ENCODE measurements at regions not wholly inside any gene's neighbourhood (a gene's known extent, or its start where the extent isn't known, plus 50 kb on each side); places are given as distances from the start of the nearest gene placed in this dataset.

- no peak for DNase-seq (ENCODE audit: low read depth)
- no peak for TF ChIP-seq CTCF (IDR thresholded peaks at IDR 0.05; ENCODE audit: insufficient read depth, low read length)
- H3K4me3 ChIP-seq (ENCODE audit: low read depth, low read length): no peak overlapping the region
Observed at GRCh38 chr13:48148454-48148853, 53.5 kb upstream of the MED4 start.

DNA sequence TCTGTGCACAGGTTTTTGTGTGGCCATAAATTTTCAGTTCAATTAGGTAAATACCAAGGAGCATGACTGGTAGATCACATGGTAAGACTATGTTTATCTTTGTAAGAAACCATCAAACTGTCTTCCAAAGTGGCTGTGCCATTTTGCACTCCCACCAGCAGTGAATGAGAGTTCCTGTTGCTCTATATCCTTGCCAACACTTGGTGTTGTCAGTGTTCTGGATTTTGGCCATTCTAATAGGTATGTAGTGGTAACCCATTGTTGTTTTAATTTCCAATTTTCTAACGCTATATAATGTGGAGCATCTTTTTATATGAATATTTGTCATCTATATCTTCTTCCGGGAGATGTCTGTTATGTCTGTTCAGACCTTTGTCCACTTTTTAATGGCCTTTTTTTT, 51.7 kb upstream of the MED4 start:
- no peak for TF ChIP-seq CTCF (IDR thresholded peaks at IDR 0.05; ENCODE audit: insufficient read depth, low read length)
- DNase-seq (ENCODE audit: low read depth): no peak
- no peak overlapping the region for H3K4me3 ChIP-seq (ENCODE audit: low read depth, low read length)

- no peak for TF ChIP-seq CTCF (IDR thresholded peaks at IDR 0.05; ENCODE audit: insufficient read depth, low read length)
- no peak overlapping the region for H3K4me3 ChIP-seq (ENCODE audit: low read depth, low read length)
- no peak for DNase-seq (ENCODE audit: low read depth)
Observed at GRCh38 chr13:48146122-48146521, 51.2 kb upstream of the MED4 start.

Data from fibroblast of the aortic adventitia (primary cell).